GM21526 (cell line): ENCODE measurements at regions not wholly inside any gene's neighbourhood (a gene's known extent, or its start where the extent isn't known, plus 50 kb on each side); places are given as distances from the start of the nearest gene placed in this dataset.

Source experiments
- ATAC-seq: cut with Tn5 transposase; IDR thresholded peaks from one replicate; pipeline ENCODE4 v1.9.1; 2021; ENCODE audit warnings: moderate library complexity; ENCODE audit not compliant: unreplicated experiment, low FRiP score

- ATAC-seq, result no peak
These were observed 680.8 kb upstream of the NRSN1 start for GRCh38 chr6:23445157-23445710.

DNA sequence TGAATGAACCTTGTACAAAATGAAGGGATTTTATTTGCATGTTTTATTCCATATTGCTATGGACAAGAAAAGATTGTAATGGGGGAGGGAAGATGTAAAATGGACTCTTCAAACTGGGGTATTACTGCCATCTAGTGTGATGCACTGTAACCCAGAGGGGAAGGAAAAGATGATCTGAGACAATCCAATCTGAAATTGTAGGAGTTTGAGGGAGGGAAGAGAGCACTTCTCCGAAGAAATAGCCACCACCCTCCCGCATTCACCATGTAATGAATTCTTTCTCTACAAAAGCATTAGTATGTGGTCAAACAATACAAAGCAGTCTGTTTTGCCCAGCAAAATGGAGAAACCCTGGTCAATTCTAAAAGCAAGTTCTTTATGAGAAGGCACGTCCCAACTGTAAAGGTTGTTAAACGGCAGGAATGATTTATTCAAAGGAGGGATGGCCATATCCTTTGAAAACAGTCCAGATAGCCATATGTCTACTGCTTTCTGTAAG is 679.5 kb upstream of the NRSN1 start:
- no peak for ATAC-seq

DNA sequence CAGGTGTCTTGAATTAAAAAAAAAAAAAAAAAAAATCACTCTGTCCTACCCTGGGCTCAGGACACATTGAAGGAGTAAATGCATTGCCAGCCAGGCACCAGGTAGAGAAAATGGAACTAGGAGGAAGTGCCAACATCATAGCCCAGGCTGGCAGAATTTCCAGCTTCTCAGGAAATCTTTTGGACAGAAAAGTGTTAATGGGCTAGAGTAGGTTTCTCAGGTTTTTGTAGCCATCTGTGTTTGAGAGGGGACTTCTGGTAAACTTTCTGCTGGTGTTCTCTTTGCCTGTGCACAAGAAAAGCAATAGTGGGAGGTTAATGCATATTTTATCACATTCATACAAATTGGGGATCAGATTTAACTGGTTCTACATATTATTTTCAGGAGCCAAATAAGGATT is 678.3 kb upstream of the NRSN1 start:
- no peak for ATAC-seq

- ATAC-seq, result no peak
These were observed 677.7 kb upstream of the NRSN1 start for GRCh38 chr6:23448281-23448680.

DNA sequence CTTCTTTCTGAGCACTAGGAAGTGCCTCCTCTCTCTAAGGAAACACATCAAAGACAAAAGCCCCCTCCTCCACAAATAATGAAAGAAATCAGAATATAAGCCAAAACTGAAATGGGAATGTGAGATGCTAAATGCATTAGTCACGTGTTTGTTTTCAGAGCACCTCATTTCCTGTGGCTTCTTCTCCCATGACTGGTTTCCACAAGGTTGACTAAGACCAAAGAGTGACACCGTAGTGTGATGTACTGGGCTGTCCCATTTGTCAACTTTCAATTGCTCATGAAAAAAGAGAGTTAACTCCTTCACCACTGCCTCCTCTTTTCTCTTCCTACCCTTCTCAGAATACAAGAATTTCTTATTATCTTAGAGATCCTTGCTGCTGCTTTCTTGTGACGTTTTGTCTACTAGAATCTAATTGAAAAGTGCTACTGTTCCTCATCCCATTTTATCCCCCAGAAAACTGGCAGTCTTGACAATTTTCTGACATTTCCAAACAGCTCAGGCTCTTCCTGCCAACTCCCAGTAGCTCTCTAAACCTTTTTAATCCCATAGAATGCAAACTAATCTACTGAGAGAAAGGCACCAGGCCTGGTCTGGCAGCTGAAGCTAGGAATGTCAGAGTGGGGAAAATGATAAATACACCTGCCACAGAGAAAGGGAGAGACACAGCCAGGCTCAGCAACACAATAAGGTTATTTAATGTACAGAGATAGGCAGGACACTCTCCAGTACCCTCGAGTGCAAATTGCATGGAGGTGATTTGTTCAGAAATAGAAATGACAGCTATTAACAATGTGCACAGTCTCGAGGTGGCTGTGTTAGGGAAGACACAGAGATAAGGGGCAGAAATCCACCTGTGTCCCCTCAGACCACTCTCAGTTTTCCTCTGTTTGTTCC is 671.7 kb upstream of the NRSN1 start:
- ATAC-seq, result no peak

- ATAC-seq, result no peak
These were observed 670.3 kb upstream of the NRSN1 start for GRCh38 chr6:23455754-23456153.

DNA sequence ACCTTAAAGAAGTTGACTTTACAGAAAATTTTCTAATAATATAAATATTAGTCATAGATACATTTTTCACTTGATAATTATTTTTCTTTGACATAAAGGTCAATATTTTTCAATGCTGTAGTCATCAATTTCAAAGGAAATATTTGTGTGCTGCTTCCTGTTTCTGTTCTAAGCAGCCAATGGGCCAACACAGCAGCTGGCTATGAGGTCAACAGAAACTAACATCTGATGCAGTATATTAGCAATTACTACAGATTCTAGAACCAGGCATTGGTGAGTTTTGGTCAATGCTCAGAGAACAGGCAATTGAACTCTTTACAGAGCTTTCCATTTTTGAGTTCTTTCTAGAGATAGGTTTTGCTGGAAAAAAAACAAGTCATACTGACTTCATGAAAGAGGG is 669.6 kb upstream of the NRSN1 start:
- ATAC-seq, result no peak

- no peak for ATAC-seq
These were observed 668.7 kb upstream of the NRSN1 start for GRCh38 chr6:23457321-23457720.

DNA sequence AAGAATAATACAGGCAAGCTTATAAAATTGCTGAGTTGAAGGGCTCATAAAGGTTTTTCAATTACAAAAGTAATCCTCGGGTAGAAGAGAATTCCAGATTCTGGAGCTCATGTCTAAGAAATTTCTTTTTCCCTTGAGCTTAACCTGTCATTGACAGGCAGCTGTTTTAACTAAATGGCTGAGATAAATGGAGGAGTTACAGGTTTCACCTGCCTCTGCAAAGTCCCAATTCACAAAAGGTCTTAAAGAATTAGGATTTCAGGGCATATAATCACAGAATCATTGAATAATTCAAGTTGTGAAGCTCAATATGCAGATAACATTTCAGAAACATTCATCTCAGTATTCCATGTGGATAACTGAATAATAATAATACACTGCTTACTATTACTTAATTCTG is 660.1 kb upstream of the NRSN1 start:
- ATAC-seq, result no peak

- no peak for ATAC-seq
These were observed 648.4 kb upstream of the NRSN1 start for GRCh38 chr6:23477586-23477985.

GRCh38 chr6:23478312-23478711 is 647.7 kb upstream of the NRSN1 start:
- ATAC-seq, result no peak

DNA sequence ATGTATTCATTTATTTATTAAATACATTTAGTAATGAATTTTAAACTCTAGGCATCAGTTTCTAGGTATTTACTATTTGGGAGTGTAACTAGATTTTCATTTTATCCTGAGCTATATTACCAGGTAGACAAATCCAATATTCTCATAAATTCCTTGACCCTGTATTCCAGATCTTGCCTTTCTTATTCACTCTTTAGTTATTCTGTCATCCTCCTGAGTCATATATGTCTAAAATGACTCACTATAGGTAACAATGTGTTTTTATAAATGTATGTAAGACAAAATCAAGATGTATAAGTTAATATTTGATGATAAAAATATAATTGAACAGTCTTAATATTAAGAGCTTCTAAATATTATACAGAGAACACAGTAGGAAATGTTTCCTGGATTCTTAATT is 642.1 kb upstream of the NRSN1 start:
- no peak for ATAC-seq

GRCh38 chr6:23494367-23494766 is 631.6 kb upstream of the NRSN1 start:
- ATAC-seq, result no peak

GRCh38 chr6:23498013-23498412 is 628.0 kb upstream of the NRSN1 start:
- no peak for ATAC-seq

DNA sequence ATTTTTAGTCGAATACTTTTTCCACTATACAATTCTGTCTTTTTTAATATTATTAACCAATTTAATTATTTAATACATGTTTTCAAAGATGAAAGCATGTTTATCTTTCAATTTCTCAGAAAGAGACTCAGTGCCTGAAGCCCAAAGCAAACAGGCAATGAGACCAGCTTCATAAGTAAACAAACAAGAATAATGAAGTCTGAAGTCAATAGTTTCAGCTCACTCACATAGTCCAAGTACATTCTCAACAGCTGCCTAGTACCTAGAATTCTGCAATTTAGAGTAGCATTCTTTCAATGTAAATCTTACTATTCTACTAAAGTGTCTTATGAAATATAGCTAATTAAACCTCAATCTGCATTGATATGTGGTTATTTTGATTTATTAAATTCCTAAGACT is 626.5 kb upstream of the NRSN1 start:
- no peak for ATAC-seq

DNA sequence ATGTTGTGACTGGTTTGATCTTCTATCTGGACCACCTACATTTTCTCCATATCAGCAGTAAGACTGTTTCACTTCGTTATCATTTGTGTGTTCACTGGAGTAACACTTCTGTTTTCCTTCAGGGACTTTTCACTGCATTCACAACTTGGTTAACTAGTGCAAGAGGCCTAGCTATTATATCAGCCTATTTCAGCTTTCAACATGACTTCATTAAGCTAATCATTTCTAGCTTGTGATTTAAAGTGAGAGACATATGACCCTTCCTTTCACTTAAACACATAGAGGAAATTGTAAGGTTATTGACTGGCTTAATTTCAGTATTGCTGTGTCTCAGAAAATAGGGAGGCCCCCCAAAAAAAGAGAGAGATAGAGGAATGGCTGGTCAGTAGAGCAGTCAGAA is 622.8 kb upstream of the NRSN1 start:
- ATAC-seq, result no peak

DNA sequence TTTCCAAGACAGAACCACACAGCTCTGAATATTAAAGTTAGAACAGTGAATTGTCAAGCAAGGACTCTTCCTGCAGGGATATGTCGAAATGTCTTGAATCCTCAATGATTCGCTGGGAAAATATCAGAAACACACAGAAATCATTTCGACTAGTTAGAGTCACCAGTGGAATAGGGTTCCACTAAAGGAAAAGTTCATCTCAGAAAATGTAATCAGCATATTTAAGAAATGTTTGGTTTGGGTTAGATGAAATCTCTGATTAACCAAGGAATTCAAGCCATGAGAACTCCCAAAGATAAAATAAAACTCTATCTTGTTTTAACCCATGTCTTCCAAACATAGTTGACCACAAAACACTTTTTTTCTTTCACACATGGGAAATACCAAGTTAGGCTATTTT is 621.0 kb upstream of the NRSN1 start:
- ATAC-seq, result no peak

GRCh38 chr6:23510778-23511510 is 615.1 kb upstream of the NRSN1 start:
- ATAC-seq, result no peak

DNA sequence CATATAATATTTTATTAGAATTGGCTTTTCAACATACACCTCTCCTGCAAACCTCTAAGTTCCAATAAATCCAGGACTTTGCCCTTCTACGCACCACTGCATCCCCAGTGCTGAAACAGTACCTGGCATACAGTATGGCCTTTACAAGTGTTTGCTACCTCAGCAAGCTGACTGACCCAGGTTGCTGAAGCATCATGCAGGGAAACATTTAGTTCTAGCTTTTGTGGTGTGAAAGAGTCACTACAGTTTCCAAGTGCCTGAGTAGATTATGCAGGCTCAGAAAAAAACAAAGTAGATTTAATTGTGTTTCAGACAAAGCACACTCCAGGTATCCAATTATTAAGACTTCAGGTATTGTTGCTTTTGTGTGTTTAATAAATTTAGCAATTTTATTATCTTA is 614.2 kb upstream of the NRSN1 start:
- no peak for ATAC-seq

GRCh38 chr6:23518294-23518693 is 607.7 kb upstream of the NRSN1 start:
- no peak for ATAC-seq

GRCh38 chr6:23522792-23523547 is 603.0 kb upstream of the NRSN1 start:
- ATAC-seq, result no peak
